22Rv1 (cell line): ENCODE measurements at regions not wholly inside any gene's neighbourhood (a gene's known extent, or its start where the extent isn't known, plus 50 kb on each side); places are given as distances from the start of the nearest gene placed in this dataset.

Experiments
- CTCF ChIP-seq: fragments of 450-650 bp; IDR thresholded peaks from 2 replicates; pipeline ENCODE4 v1.5.1; 2017; ENCODE audit warnings: mild to moderate bottlenecking
- ZFX ChIP-seq: fragments of 450-650 bp; IDR thresholded peaks from 2 replicates; pipeline ENCODE4 v1.6.1; 2017; ENCODE audit warnings: antibody characterized with exemption, borderline replicate concordance

GRCh38 chr10:128522551-128523308, 396.5 kb upstream of the MKI67 start:
- no peak for TF ChIP-seq CTCF
- no peak for TF ChIP-seq ZFX
